ENCODE measurements at regions not wholly inside any gene's neighbourhood (a gene's known extent, or its start where the extent isn't known, plus 50 kb on each side); places are given as distances from the start of the nearest gene placed in this dataset.
"Not testable (repeated sequence)": the region's sequence is repeated elsewhere in the genome, so short reads cannot be mapped to it uniquely, and the experiment has no call there.

DNA sequence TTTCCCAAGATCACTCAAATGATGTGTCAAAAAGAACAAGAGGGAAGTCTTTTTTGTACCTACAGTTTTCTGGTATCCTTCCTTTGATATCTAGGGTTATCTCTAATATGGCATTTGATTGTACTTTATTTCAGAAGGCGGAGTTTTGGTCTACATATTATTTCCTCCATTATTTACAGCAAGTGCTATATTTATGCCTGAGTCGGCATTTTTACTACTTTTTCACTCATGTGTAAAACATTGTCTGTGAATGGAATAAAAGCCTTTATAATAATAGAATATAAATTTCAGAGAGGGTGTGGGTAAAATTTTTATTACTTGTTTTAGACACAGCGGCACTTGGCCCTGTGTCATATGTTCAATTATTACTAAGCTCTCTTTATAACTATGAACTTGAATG is 398.4 kb downstream of the BCKDHB start:
- H3K4me3 ChIP-seq: no peak overlapping the region
- no peak for TF ChIP-seq CTCF (IDR thresholded peaks at IDR 0.05)
- no peaks in the 10 kb centered on the region for H3K36me3 ChIP-seq
- H3K9me3 ChIP-seq: no peaks in the 10 kb centered on the region
- H3K27me3 ChIP-seq: no peaks in the 10 kb centered on the region
- no peak for DNase-seq
- H3K27ac ChIP-seq: no peak overlapping the region
- intact Hi-C loops (cut with DNase I; ENCODE audit: low total_unique reads): no loop called here
- H3K4me1 ChIP-seq: no peaks in the 10 kb centered on the region

DNA sequence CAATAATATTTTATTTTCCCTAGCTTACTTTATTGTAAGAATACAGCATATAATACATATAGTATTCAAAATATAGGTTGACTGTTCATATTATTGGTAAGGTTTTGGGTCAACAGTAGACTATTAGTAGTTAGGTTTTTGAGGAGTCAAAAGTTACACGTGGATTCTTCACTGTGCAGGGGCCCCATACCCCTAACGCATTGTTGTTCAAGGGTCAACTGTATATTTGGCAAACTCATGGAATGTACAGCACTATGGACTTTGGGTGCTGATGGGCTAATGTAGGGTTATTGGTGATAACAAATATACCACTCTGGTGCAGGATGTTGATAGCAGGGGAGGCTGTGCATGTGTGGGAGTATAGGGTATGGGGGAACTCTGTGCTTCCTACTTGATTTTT is 397.2 kb downstream of the BCKDHB start:
- no peaks in the 10 kb centered on the region for H3K36me3 ChIP-seq
- H3K4me3 ChIP-seq: no peak overlapping the region
- H3K27ac ChIP-seq: no peak overlapping the region
- intact Hi-C loops (cut with DNase I; ENCODE audit: low total_unique reads): no loop called here
- no peaks in the 10 kb centered on the region for H3K9me3 ChIP-seq
- no peaks in the 10 kb centered on the region for H3K27me3 ChIP-seq
- H3K4me1 ChIP-seq: no peaks in the 10 kb centered on the region
- DNase-seq: no peak
- TF ChIP-seq CTCF (IDR thresholded peaks at IDR 0.05): no peak

DNA sequence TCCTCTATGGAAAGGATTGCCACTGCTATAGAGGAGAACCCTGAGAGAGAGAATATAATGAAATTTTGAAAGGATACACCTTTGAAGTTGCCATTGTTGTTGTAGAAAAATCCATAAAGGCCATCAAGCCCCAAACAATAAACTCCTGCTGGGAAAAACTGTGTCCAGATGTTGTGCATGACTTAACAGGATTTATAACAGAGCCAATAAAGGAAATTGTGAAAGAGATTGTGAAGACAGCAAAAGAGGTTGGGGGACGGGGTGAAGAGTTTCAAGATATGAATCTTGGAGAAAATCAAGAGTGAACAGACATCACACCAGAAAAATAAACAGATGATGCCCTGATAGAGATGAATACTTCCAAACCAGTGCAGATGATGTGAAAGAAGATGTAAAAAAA is 396.4 kb downstream of the BCKDHB start:
- no peak overlapping the region for H3K27ac ChIP-seq
- no peak overlapping the region for H3K4me3 ChIP-seq
- TF ChIP-seq CTCF (IDR thresholded peaks at IDR 0.05): no peak
- H3K4me1 ChIP-seq: no peaks in the 10 kb centered on the region
- no peaks in the 10 kb centered on the region for H3K9me3 ChIP-seq
- H3K27me3 ChIP-seq: no peaks in the 10 kb centered on the region
- no peak for DNase-seq
- H3K36me3 ChIP-seq: no peaks in the 10 kb centered on the region
- intact Hi-C loops (cut with DNase I; ENCODE audit: low total_unique reads): no loop called here

DNA sequence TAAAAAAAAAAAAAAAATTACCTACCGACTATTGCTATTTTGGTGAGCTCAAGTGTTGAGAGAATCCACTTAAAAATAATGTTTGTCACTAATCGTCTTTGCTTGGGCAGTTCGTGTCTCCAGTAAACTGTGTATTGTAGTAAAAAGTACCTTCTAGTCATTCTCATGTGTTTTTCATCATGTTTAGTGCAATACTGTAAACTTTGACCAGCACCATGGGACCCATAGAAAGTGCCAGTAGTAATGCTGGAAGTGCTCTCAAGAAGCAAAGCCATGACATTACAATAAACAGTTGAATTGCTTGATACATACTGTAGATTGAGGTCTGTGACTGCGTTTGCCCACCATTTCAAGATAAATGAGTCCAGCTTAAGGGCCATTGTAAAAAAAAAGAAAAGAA is 395.2 kb downstream of the BCKDHB start:
- Histone ChIP-seq H3K4me1 (no peaks in the 10 kb centered on the region), H3K4me3 (no peak overlapping the region), H3K9me3 (no peaks in the 10 kb centered on the region), H3K36me3 (no peaks in the 10 kb centered on the region), H3K27ac (no peak overlapping the region), H3K27me3 (no peaks in the 10 kb centered on the region)
- intact Hi-C loops (cut with DNase I; ENCODE audit: low total_unique reads): no loop called here
- DNase-seq: no peak
- no peak for TF ChIP-seq CTCF (IDR thresholded peaks at IDR 0.05)

DNA sequence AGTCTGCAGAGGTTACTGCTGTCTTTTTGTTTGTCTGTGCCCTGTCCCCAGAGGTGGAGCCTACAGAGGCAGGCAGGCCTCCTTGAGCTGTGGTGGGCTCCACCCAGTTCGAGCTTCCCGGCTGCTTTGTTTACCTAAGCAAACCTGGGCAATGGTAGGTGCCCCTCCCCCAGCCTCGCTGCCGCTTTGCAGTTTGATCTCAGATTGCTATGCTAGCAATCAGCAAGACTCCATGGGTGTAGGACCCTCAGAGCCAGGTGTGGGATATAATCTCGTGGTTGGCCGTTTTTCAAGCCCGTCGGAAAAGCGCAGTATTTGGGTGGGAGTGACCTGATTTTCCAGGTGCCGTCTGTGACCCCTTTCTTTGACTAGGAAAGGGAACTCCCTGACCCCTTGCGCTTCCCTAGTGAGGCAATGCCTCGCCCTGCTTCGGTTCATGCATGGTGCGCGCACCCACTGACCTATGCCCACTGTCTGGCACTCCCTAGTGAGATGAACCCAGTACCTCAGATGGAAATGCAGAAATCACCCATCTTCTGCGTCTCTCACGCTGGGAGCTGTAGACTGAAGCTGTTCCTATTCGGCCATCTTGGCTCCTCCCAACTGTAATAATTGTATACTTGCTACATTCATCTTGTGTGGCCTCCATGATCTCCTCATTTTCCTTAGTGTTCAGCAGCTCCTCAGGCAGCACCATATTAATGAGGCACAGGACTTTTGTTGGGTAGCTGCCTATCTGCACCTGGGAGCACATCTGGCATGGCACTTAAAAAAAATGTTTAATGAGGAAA is 391.4 kb downstream of the BCKDHB start:
- H3K4me3 ChIP-seq; H3K36me3 ChIP-seq; H3K9me3 ChIP-seq; H3K4me1 ChIP-seq; H3K27ac ChIP-seq; intact Hi-C loops (cut with DNase I; ENCODE audit: low total_unique reads); DNase-seq; H3K27me3 ChIP-seq: not testable (repeated sequence)

GRCh38 chr6:80489911-80490635 is 383.6 kb downstream of the BCKDHB start:
- H3K27ac ChIP-seq: no peak overlapping the region
- no peaks in the 10 kb centered on the region for H3K4me1 ChIP-seq
- H3K4me3 ChIP-seq: no peak overlapping the region
- H3K9me3 ChIP-seq: no peaks in the 10 kb centered on the region
- H3K27me3 ChIP-seq: no peaks in the 10 kb centered on the region
- no peaks in the 10 kb centered on the region for H3K36me3 ChIP-seq
- intact Hi-C loops (cut with DNase I; ENCODE audit: low total_unique reads): no loop called here
- no peak for TF ChIP-seq CTCF (IDR thresholded peaks at IDR 0.05)
- no peak for DNase-seq
